K562 (cell line): ENCODE measurements at regions not wholly inside any gene's neighbourhood (a gene's known extent, or its start where the extent isn't known, plus 50 kb on each side); places are given as distances from the start of the nearest gene placed in this dataset.

Experiments
- ATAC-seq: fragments of 200-7000 bp; cut with Tn5 transposase; 3 replicates; pipeline ENCODE4 v1.9.1; 2020; ENCODE audit warnings: moderate library complexity
- BruUV-seq: library from RNA; stranded (reverse); fragments of 400-500 nt; replicated peaks from 2 replicates; lab custom pipeline; 2021; lab: Mats Ljungman, UMichigan
- CTCF ChIA-PET: fragments of 300-600 bp; formaldehyde crosslinking; extraction: SDS; loops from one replicate; lab custom pipeline; 2021; ENCODE audit warnings: low intra/inter-chr PET ratio; lab: Yijun Ruan, JAX
- POLR2A ChIA-PET: fragments of 300-600, 350-650 bp; sonication (Branson Sonifier 250); formaldehyde crosslinking; extraction: SDS; loops from one replicate; lab custom pipeline; 2021; ENCODE audit warnings: antibody characterized with exemption, inconsistent platforms; lab: Yijun Ruan, JAX
- DNase-seq, 4 experiments: peaks; one replicate each; pipeline versions ENCODE4 v3.0.0 to v3.0.0-alpha.2; 2011 to 2018; ENCODE audit warnings: low spot score in 3 of 4, mixed read lengths in 3 of 4; ENCODE audit errors: extremely low read depth in 1 of 4
- FAIRE-seq: peaks from 2 replicates; lab custom pipeline; 2011; peaks lifted over from hg19 to GRCh38; lab: Jason Lieb, UNC
- H2AFZ ChIP-seq: 2 replicates; pipeline ENCODE4 v1.6.0; 2011; ENCODE audit warnings: low read depth, low read length, control low read depth, inconsistent platforms
- H3K27ac ChIP-seq: fragments of 200-600 bp; 3 replicates; pipeline ENCODE4 v1.8.0; 2011; ENCODE audit warnings: low read depth, mild to moderate bottlenecking, control low read depth, inconsistent platforms, low read length, moderate library complexity, mixed read lengths; ENCODE audit errors: extremely low read depth
- H3K27me3 ChIP-seq, 2 experiments: fragments of 300-600 bp in 1 of 2; 2 replicates in 1 of 2; 3 replicates in 1 of 2; pipeline versions ENCODE4 v1.6.0 to v1.8.0; 2011; ENCODE audit warnings: inconsistent platforms in 2 of 2, low read length in 2 of 2, mild to moderate bottlenecking in 1 of 2, mixed read lengths in 1 of 2, moderate library complexity in 1 of 2; ENCODE audit not compliant: control insufficient read depth in 2 of 2, insufficient read depth in 2 of 2
- H3K36me3 ChIP-seq: fragments of 300-600 bp; 3 replicates; pipeline ENCODE4 v1.8.0; 2011; ENCODE audit warnings: mild to moderate bottlenecking, low read length, inconsistent platforms; ENCODE audit not compliant: control insufficient read depth, insufficient read depth
- H3K4me1 ChIP-seq, 2 experiments: fragments of 200-600 bp in 1 of 2; replicated peaks in 1 of 2; 2 replicates in 1 of 2; 3 replicates in 1 of 2; pipeline versions ENCODE4 v1.5.1 to v1.8.0; 2011; ENCODE audit warnings: inconsistent platforms in 2 of 2, low read length in 2 of 2, mild to moderate bottlenecking in 1 of 2, mixed read lengths in 1 of 2, moderate library complexity in 1 of 2; ENCODE audit not compliant: control insufficient read depth in 2 of 2, insufficient read depth in 2 of 2
- H3K4me2 ChIP-seq: 2 replicates; pipeline ENCODE4 v1.6.1; 2011; ENCODE audit warnings: low read length, control low read depth, inconsistent platforms, mixed read lengths; ENCODE audit not compliant: insufficient read depth
- H3K4me3 ChIP-seq: fragments of 200-600 bp; sonication (generic), shearing (Covaris generic); 2 replicates; pipeline ENCODE4 v1.5.1; 2016; ENCODE audit warnings: control low read depth, inconsistent platforms
- H3K79me2 ChIP-seq: fragments of 200-600 bp; 3 replicates; pipeline ENCODE4 v1.8.0; 2011; ENCODE audit warnings: low read length, inconsistent platforms; ENCODE audit not compliant: control insufficient read depth, insufficient read depth
- H3K9ac ChIP-seq, 2 experiments: 2 replicates each; pipeline versions ENCODE4 v1.6.0 to v1.6.1; 2011; ENCODE audit warnings: low read depth in 2 of 2, low read length in 2 of 2, control low read depth in 1 of 2, inconsistent platforms in 1 of 2, mild to moderate bottlenecking in 1 of 2, mixed read lengths in 1 of 2; ENCODE audit not compliant: insufficient read depth in 1 of 2
- H3K9me1 ChIP-seq: one replicate; pipeline ENCODE4 v1.6.0; 2011; ENCODE audit warnings: inconsistent platforms, mild to moderate bottlenecking, low read length, moderate library complexity; ENCODE audit not compliant: control insufficient read depth, insufficient read depth
- H3K9me3 ChIP-seq: replicated peaks from 2 replicates; pipeline ENCODE4 v1.5.1; 2011; ENCODE audit warnings: low read depth, low read length, inconsistent platforms; ENCODE audit not compliant: control insufficient read depth, insufficient read depth
- H4K20me1 ChIP-seq: replicated peaks from 2 replicates; pipeline ENCODE4 v1.6.1; 2011; ENCODE audit warnings: low read length, inconsistent platforms, mixed read lengths; ENCODE audit not compliant: control insufficient read depth, insufficient read depth
- ARHGAP35 ChIP-seq: fragments of 450-650 bp; IDR thresholded peaks from 2 replicates; pipeline ENCODE4 v1.6.1; 2018; ENCODE audit not compliant: partially characterized antibody
- ARID1B ChIP-seq: fragments of 450-650 bp; IDR thresholded peaks from 2 replicates; pipeline ENCODE4 v1.6.1; 2016; ENCODE audit warnings: antibody characterized with exemption, mild to moderate bottlenecking, inconsistent platforms
- HCFC1 ChIP-seq: IDR thresholded peaks from 2 replicates; pipeline ENCODE4 v1.6.1; 2012; ENCODE audit warnings: low read depth, low read length, improper control_type of control experiment
- ID3 ChIP-seq, 2 experiments: fragments of 250-450 bp in 1 of 2; fragments of 450-650 bp in 1 of 2; sonication (Bioruptor Pico) in 1 of 2; IDR thresholded peaks; 2 replicates each; pipeline versions ENCODE4 v1.6.1 to v1.8.0; 2016 to 2021; ENCODE audit warnings: mild to moderate bottlenecking in 2 of 2, moderate library complexity in 2 of 2, missing compliant biosample characterization in 1 of 2, missing genetic modification characterization in 1 of 2
- IRF2 ChIP-seq: sonication (generic); formaldehyde crosslinking; IDR thresholded peaks from 2 replicates; pipeline ENCODE4 v1.8.1; 2022; ENCODE audit warnings: mild to moderate bottlenecking, missing genetic modification reagents
- SOX6 ChIP-seq: fragments of 450-650 bp; IDR thresholded peaks from 2 replicates; pipeline ENCODE4 v1.6.1; 2014; ENCODE audit warnings: mild to moderate bottlenecking
- SRF ChIP-seq, 2 experiments: fragments of 250-450, 450-650 bp in 1 of 2; sonication (Bioruptor Pico) in 1 of 2; sonication (generic) in 1 of 2; formaldehyde crosslinking; IDR thresholded peaks; 2 replicates each; pipeline versions ENCODE4 v1.5.0 to v1.5.1; 2020 to 2022; ENCODE audit warnings: mild to moderate bottlenecking in 1 of 2, missing genetic modification reagents in 1 of 2
- ZNF212 ChIP-seq: fragments of 450-650 bp; formaldehyde crosslinking; IDR thresholded peaks from 2 replicates; pipeline ENCODE4 v1.4.0; 2020; ENCODE audit warnings: mild to moderate bottlenecking
- ZNF445 ChIP-seq: fragments of 250-450 bp; sonication (Bioruptor Pico); IDR thresholded peaks from 2 replicates; pipeline ENCODE4 v1.4.0; 2020; ENCODE audit warnings: low read depth, mild to moderate bottlenecking, moderate library complexity
- ZNF512 ChIP-seq: IDR thresholded peaks from 2 replicates; pipeline ENCODE4 v1.6.1; 2016; ENCODE audit warnings: missing genetic modification characterization, missing compliant biosample characterization
- ZNF561 ChIP-seq: fragments of 450-650 bp; formaldehyde crosslinking; conservative IDR thresholded peaks from 2 replicates; pipeline ENCODE4 v1.4.0; 2020; ENCODE audit warnings: mild to moderate bottlenecking, moderate library complexity
- WGBS: fragments of 100-300 bp; shearing (Covaris generic); methylation state at CpG from one replicate; pipeline ENCODE4 v1.1.6; 2016; ENCODE audit warnings: low coverage, mixed read lengths; ENCODE audit not compliant: insufficient coverage; ENCODE audit errors: missing lambda C conversion rate; 5-methylcytosine and 5-hydroxymethylcytosine counted together
- in situ Hi-C: fragments of 300-500 bp; cut with MboI; formaldehyde crosslinking; loops from 4 replicates; pipeline ENCODE4 v1.15.0; 2018; ENCODE audit warnings: inconsistent platforms, mixed read lengths
- intact Hi-C: fragments of 100-400 bp; cut with micrococcal nuclease; formaldehyde crosslinking; loops from 2 replicates; pipeline ENCODE4 v1.14.2; 2022
- TF ChIP-seq, protein P1 (sequence below): fragments of 150-350 bp; IDR thresholded peaks from 2 replicates; pipeline ENCODE4 v1.6.1; 2014; ENCODE audit warnings: low read depth, mild to moderate bottlenecking, low read length, borderline replicate concordance

DNA sequence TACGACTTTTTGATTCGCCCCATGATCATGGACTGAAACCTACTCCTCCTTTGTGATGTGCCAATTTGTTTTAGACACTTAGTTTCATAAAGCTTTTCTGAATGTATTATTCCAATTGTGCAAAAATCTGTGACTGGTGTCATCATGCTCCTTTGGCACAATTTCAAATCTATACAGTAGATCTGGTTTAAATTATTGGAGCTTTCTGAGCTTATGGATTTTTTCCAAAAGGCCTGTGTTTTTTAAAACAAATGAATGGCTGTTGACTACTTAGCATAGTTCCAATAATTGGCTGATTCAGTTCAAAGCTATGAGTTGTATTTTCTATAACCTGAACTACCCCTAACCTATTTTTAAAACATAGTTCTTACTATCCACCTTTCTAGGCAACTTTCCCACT, 282.7 kb downstream of the CNTN3 start:
- intact Hi-C loops (no loop called here), in situ Hi-C loops (no loop called here)
- Histone ChIP-seq H3K79me2 (no peaks in the 10 kb centered on the region), H3K27ac (no peak overlapping the region), H3K4me2 (no peak overlapping the region), H3K36me3 (no peaks in the 10 kb centered on the region), H3K9me1 (no peaks in the 10 kb centered on the region), H2AFZ (no peak overlapping the region), H3K9ac (no peak overlapping the region), H3K4me3 (no peak overlapping the region), H4K20me1 (no peaks in the 10 kb centered on the region), H3K9me3 (no peaks in the 10 kb centered on the region), H3K27me3 (no peaks in the 10 kb centered on the region), H3K4me1 (no peaks in the 10 kb centered on the region)
- DNase-seq (no peak), FAIRE-seq (no peak), ATAC-seq (no peak)
- ChIA-PET POLR2A (no interaction called here), CTCF (no interaction called here)
- TF ChIP-seq IRF2 (CRISPR knock-in tag), result no peak
- TF ChIP-seq, protein P1, sequence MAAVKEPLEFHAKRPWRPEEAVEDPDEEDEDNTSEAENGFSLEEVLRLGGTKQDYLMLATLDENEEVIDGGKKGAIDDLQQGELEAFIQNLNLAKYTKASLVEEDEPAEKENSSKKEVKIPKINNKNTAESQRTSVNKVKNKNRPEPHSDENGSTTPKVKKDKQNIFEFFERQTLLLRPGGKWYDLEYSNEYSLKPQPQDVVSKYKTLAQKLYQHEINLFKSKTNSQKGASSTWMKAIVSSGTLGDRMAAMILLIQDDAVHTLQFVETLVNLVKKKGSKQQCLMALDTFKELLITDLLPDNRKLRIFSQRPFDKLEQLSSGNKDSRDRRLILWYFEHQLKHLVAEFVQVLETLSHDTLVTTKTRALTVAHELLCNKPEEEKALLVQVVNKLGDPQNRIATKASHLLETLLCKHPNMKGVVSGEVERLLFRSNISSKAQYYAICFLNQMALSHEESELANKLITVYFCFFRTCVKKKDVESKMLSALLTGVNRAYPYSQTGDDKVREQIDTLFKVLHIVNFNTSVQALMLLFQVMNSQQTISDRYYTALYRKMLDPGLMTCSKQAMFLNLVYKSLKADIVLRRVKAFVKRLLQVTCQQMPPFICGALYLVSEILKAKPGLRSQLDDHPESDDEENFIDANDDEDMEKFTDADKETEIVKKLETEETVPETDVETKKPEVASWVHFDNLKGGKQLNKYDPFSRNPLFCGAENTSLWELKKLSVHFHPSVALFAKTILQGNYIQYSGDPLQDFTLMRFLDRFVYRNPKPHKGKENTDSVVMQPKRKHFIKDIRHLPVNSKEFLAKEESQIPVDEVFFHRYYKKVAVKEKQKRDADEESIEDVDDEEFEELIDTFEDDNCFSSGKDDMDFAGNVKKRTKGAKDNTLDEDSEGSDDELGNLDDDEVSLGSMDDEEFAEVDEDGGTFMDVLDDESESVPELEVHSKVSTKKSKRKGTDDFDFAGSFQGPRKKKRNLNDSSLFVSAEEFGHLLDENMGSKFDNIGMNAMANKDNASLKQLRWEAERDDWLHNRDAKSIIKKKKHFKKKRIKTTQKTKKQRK, result no peak
- BruUV-seq, result no TSS peak
- WGBS, result 0% methylated on average over 2 of the region's 2 CpGs

DNA sequence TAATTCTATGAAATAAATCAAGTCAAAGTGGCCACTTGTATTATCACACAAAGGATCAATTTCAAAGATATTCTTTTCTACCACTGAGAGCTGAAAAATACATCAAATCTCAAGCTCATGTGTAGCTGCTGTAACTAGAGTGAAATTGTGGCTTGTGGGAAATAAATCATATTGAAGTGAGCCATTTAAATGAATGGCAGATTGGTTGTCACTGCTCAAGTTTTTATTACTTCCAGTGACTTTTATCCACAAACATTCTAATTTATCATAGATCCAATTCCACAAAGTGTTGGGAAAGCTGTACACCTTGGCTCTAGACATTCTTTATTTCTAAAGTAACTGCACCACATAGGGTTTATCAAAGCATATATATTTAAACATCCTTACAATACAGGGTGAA, 285.4 kb downstream of the CNTN3 start:
- FAIRE-seq, result no peak
- Histone ChIP-seq H3K79me2 (no peaks in the 10 kb centered on the region), H3K4me3 (no peak overlapping the region), H3K4me2 (no peak overlapping the region), H3K36me3 (no peaks in the 10 kb centered on the region), H3K27me3 (no peaks in the 10 kb centered on the region), H4K20me1 (no peaks in the 10 kb centered on the region), H3K4me1 (no peaks in the 10 kb centered on the region), H3K9me3 (no peaks in the 10 kb centered on the region), H3K9ac (no peak overlapping the region), H3K9me1 (no peaks in the 10 kb centered on the region), H3K27ac (no peak overlapping the region), H2AFZ (no peak overlapping the region)
- ChIA-PET CTCF (no interaction called here), POLR2A (no interaction called here)
- BruUV-seq, result no TSS peak
- intact Hi-C loops (no loop called here), in situ Hi-C loops (no loop called here)
- ATAC-seq, result no peak
- no peak for DNase-seq
- TF ChIP-seq SOX6, result no peak
- no peak for TF ChIP-seq ARHGAP35
- TF ChIP-seq ID3 (CRISPR knock-in tag; IDR thresholded peaks at IDR 0.05), result no peak
- TF ChIP-seq ID3 (tag; IDR thresholded peaks at IDR 0.05), result no peak
- TF ChIP-seq ARID1B, result no peak
- no peak for TF ChIP-seq ZNF561
- no peak for TF ChIP-seq ZNF445 (CRISPR knock-in tag)
- TF ChIP-seq HCFC1, result no peak
- no peak for TF ChIP-seq ZNF512 (tag)
- no peak for TF ChIP-seq ZNF212 (CRISPR knock-in tag)
- no peak for TF ChIP-seq SRF (CRISPR knock-in tag; IDR thresholded peaks at IDR 0.05)
